ENCODE measurements at regions not wholly inside any gene's neighbourhood (a gene's known extent, or its start where the extent isn't known, plus 50 kb on each side); places are given as distances from the start of the nearest gene placed in this dataset.
"Not testable (repeated sequence)": the region's sequence is repeated elsewhere in the genome, so short reads cannot be mapped to it uniquely, and the experiment has no call there.

DNA sequence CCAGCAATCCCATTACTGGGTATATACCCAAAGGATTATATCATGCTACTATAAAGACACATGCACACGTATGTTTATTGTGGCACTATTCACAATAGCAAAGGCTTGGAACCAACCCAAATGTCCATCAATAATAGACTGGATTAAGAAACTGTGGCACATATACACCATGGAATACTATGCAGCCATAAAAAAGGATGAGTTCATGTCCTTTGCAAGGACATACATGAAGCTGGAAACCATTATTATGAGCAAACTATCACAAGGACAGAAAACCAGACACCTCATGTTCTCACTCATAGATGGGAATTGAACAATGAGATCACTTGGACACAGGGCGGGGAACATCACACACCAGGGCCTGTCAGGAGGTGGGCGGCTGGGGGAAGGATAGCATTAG is 92.8 kb upstream of the SLC1A3 start:
- TF ChIP-seq, protein P1, sequence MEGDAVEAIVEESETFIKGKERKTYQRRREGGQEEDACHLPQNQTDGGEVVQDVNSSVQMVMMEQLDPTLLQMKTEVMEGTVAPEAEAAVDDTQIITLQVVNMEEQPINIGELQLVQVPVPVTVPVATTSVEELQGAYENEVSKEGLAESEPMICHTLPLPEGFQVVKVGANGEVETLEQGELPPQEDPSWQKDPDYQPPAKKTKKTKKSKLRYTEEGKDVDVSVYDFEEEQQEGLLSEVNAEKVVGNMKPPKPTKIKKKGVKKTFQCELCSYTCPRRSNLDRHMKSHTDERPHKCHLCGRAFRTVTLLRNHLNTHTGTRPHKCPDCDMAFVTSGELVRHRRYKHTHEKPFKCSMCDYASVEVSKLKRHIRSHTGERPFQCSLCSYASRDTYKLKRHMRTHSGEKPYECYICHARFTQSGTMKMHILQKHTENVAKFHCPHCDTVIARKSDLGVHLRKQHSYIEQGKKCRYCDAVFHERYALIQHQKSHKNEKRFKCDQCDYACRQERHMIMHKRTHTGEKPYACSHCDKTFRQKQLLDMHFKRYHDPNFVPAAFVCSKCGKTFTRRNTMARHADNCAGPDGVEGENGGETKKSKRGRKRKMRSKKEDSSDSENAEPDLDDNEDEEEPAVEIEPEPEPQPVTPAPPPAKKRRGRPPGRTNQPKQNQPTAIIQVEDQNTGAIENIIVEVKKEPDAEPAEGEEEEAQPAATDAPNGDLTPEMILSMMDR (IDR thresholded peaks at IDR 0.05; ENCODE audit: low read length), result not testable (repeated sequence)
- not testable (repeated sequence) for TF ChIP-seq EZH2phosphoT487 (IDR thresholded peaks at IDR 0.05; ENCODE audit: low read length)
